PC-3 (cell line): ENCODE measurements at regions not wholly inside any gene's neighbourhood (a gene's known extent, or its start where the extent isn't known, plus 50 kb on each side); places are given as distances from the start of the nearest gene placed in this dataset.
"Not testable (repeated sequence)": the region's sequence is repeated elsewhere in the genome, so short reads cannot be mapped to it uniquely, and the experiment has no call there.

Experiments
- ATAC-seq: fragments of 200-7000 bp; cut with Tn5 transposase; 2 replicates; pipeline ENCODE4 v1.9.1; 2020; ENCODE audit warnings: mild to moderate bottlenecking, moderate library complexity
- BruUV-seq: library from RNA; stranded (reverse); fragments of 400-500 nt; replicated peaks from 2 replicates; lab custom pipeline; 2021; lab: Mats Ljungman, UMichigan
- CTCF ChIA-PET: fragments of 300-600 bp; sonication (Branson Sonifier 250); formaldehyde crosslinking; loops from one replicate; lab custom pipeline; 2022; ENCODE audit warnings: antibody characterized with exemption; lab: Charles Lee
- POLR2A ChIA-PET: fragments of 300-600 bp; sonication (Branson Sonifier 250); formaldehyde crosslinking; loops from one replicate; lab custom pipeline; 2022; ENCODE audit warnings: antibody characterized with exemption; ENCODE audit not compliant: unreplicated experiment; lab: Charles Lee
- DNase-seq: peaks from one replicate; pipeline ENCODE4 v3.0.0-alpha.2; 2015
- H2AFZ ChIP-seq: fragments of 300-600 bp; sonication (generic); 2 replicates; pipeline ENCODE4 v1.6.0; 2016; ENCODE audit warnings: antibody characterized with exemption, low read length
- H3F3A ChIP-seq: fragments of 300-600 bp; sonication (generic); one replicate; pipeline ENCODE4 v1.6.0; 2017; ENCODE audit warnings: antibody characterized with exemption, low read length, control low read depth, mild to moderate bottlenecking; ENCODE audit not compliant: unreplicated experiment
- H3K27ac ChIP-seq: fragments of 300-600 bp; sonication (generic); 2 replicates; pipeline ENCODE4 v1.5.1; 2016; ENCODE audit warnings: mild to moderate bottlenecking, low read length
- H3K27me3 ChIP-seq: fragments of 300-600 bp; sonication (generic); 2 replicates; pipeline ENCODE4 v1.6.1; 2016; ENCODE audit warnings: low read length, mixed read lengths
- H3K36me3 ChIP-seq: fragments of 300-600 bp; sonication (generic); 2 replicates; pipeline ENCODE4 v1.6.1; 2016; ENCODE audit warnings: low read depth, mixed run types, low read length, mixed read lengths
- H3K4me1 ChIP-seq: fragments of 300-600 bp; sonication (generic); 2 replicates; pipeline ENCODE4 v1.5.1; 2016; ENCODE audit warnings: low read length; ENCODE audit not compliant: insufficient read depth
- H3K4me2 ChIP-seq: fragments of 300-600 bp; sonication (generic); 2 replicates; pipeline ENCODE4 v1.6.0; 2016; ENCODE audit warnings: low read length
- H3K4me3 ChIP-seq: fragments of 300-600 bp; sonication (generic); 2 replicates; pipeline ENCODE4 v1.5.1; 2016; ENCODE audit warnings: mild to moderate bottlenecking, low read length, mixed read lengths
- H3K79me2 ChIP-seq: fragments of 300-600 bp; sonication (generic); 2 replicates; pipeline ENCODE4 v1.6.1; 2017; ENCODE audit warnings: low read length, mixed read lengths
- H3K9ac ChIP-seq: fragments of 300-600 bp; sonication (generic); 2 replicates; pipeline ENCODE4 v1.6.0; 2016; ENCODE audit warnings: mild to moderate bottlenecking, low read length
- H3K9me2 ChIP-seq: fragments of 300-600 bp; sonication (generic); replicated peaks from 2 replicates; pipeline ENCODE4 v1.6.1; 2016; ENCODE audit warnings: mixed run types, low read length, mixed read lengths
- H3K9me3 ChIP-seq: fragments of 300-600 bp; sonication (generic); 2 replicates; pipeline ENCODE4 v1.6.1; 2016; ENCODE audit warnings: low read length, mixed read lengths
- H4K20me1 ChIP-seq: fragments of 300-600 bp; sonication (generic); 2 replicates; pipeline ENCODE4 v1.6.1; 2016; ENCODE audit warnings: low read length, mixed read lengths
- CTCF ChIP-seq: fragments of 300-600 bp; sonication (generic); conservative IDR thresholded peaks from 2 replicates; pipeline ENCODE4 v1.5.1; 2017; ENCODE audit warnings: antibody characterized with exemption, low read depth, mild to moderate bottlenecking, low read length
- EZH2 ChIP-seq: fragments of 300-600 bp; sonication (generic); IDR thresholded peaks from one replicate; pipeline ENCODE4 v1.6.1; 2017; ENCODE audit warnings: antibody characterized with exemption, mild to moderate bottlenecking, low read length; ENCODE audit not compliant: unreplicated experiment
- EZH2phosphoT487 ChIP-seq: fragments of 300-600 bp; sonication (generic); IDR thresholded peaks from 2 replicates; pipeline ENCODE4 v1.6.1; 2018; ENCODE audit warnings: mild to moderate bottlenecking, antibody characterized with exemption, low read length, borderline replicate concordance
- intact Hi-C: fragments of 100-400 bp; cut with micrococcal nuclease; formaldehyde crosslinking; loops from 2 replicates; pipeline ENCODE4 v1.9.0; 2023

- TF ChIP-seq EZH2 (no peak), CTCF (no peak)
- H3K4me1 ChIP-seq: no peaks in the 10 kb centered on the region
- no peaks in the 10 kb centered on the region for H3K9me3 ChIP-seq
- no peak overlapping the region for H2AFZ ChIP-seq
- intact Hi-C loops: no loop called here
- no peak for DNase-seq
- ChIA-PET CTCF (no interaction called here), POLR2A (no interaction called here)
- ATAC-seq: no peak
- H3K9ac ChIP-seq: no peak overlapping the region
- no peaks in the 10 kb centered on the region for H3K9me2 ChIP-seq
- H3K27ac ChIP-seq: no peak overlapping the region
- peaks cover 18% of the 10 kb centered on the region for H3K27me3 ChIP-seq
- no peaks in the 10 kb centered on the region for H3F3A ChIP-seq
- H3K36me3 ChIP-seq: no peaks in the 10 kb centered on the region
- no peak overlapping the region for H3K4me2 ChIP-seq
- H4K20me1 ChIP-seq: no peaks in the 10 kb centered on the region
- H3K79me2 ChIP-seq: no peaks in the 10 kb centered on the region
- BruUV-seq: no TSS peak
- H3K4me3 ChIP-seq: no peak overlapping the region
Observed at GRCh38 chrX:468979-469378, 82.3 kb upstream of the PPP2R3B start.

GRCh38 chrX:470686-471085 lies 84.0 kb upstream of the PPP2R3B start:
- ATAC-seq: no peak
- CTCF ChIA-PET: no interaction called here
- peaks cover 16% of the 10 kb centered on the region for H3K27me3 ChIP-seq

GRCh38 chrX:471281-471680 lies 84.6 kb upstream of the PPP2R3B start:
- H3F3A ChIP-seq: no peaks in the 10 kb centered on the region
- no peaks in the 10 kb centered on the region for H3K9me2 ChIP-seq
- no peaks in the 10 kb centered on the region for H3K79me2 ChIP-seq
- no peak overlapping the region for H3K27ac ChIP-seq
- ChIA-PET CTCF (no interaction called here), POLR2A (no interaction called here)
- DNase-seq (no peak), ATAC-seq (no peak)
- no peak for TF ChIP-seq CTCF
- no peak for TF ChIP-seq EZH2
- no peak for TF ChIP-seq EZH2phosphoT487
- H3K4me2 ChIP-seq: no peak overlapping the region
- no TSS peak for BruUV-seq
- no peaks in the 10 kb centered on the region for H3K36me3 ChIP-seq
- no peaks in the 10 kb centered on the region for H3K4me1 ChIP-seq
- intact Hi-C loops: no loop called here
- no peak overlapping the region for H3K9ac ChIP-seq
- peaks cover 15% of the 10 kb centered on the region for H3K27me3 ChIP-seq
- no peak overlapping the region for H3K4me3 ChIP-seq
- no peaks in the 10 kb centered on the region for H3K9me3 ChIP-seq
- no peaks in the 10 kb centered on the region for H4K20me1 ChIP-seq
- H2AFZ ChIP-seq: no peak overlapping the region

More at GRCh38 chrX:470686-471085, 84.0 kb upstream of the PPP2R3B start:
- DNase-seq: no peak
- Histone ChIP-seq H3K4me1 (no peaks in the 10 kb centered on the region), H3K4me3 (no peak overlapping the region), H2AFZ (no peak overlapping the region), H4K20me1 (no peaks in the 10 kb centered on the region), H3K9me3 (no peaks in the 10 kb centered on the region), H3K9me2 (no peaks in the 10 kb centered on the region), H3K4me2 (no peak overlapping the region), H3K79me2 (no peaks in the 10 kb centered on the region), H3F3A (no peaks in the 10 kb centered on the region), H3K36me3 (no peaks in the 10 kb centered on the region), H3K9ac (no peak overlapping the region), H3K27ac (no peak overlapping the region)
- TF ChIP-seq EZH2phosphoT487: no peak
- no peak for TF ChIP-seq EZH2
- TF ChIP-seq CTCF: no peak
- intact Hi-C loops: no loop called here
- POLR2A ChIA-PET: no interaction called here
- BruUV-seq: no TSS peak

- H3K27ac ChIP-seq, H4K20me1 ChIP-seq, ATAC-seq, H3K9me2 ChIP-seq, CTCF ChIA-PET, POLR2A ChIA-PET, H3F3A ChIP-seq, DNase-seq, H3K79me2 ChIP-seq, H3K9me3 ChIP-seq, H3K4me2 ChIP-seq, H2AFZ ChIP-seq, H3K9ac ChIP-seq, BruUV-seq, H3K36me3 ChIP-seq, H3K4me1 ChIP-seq, H3K4me3 ChIP-seq, intact Hi-C loops: not testable (repeated sequence)
- peaks cover 16% of the 10 kb centered on the region for H3K27me3 ChIP-seq
Observed at GRCh38 chrX:472275-472674, 85.6 kb upstream of the PPP2R3B start.
